Activated CD4-positive, alpha-beta T cell treated with anti-CD3 and anti-CD28 coated beads for 4 hours (primary cell): ENCODE measurements at regions not wholly inside any gene's neighbourhood (a gene's known extent, or its start where the extent isn't known, plus 50 kb on each side); places are given as distances from the start of the nearest gene placed in this dataset.

Experiments used
- DNase-seq, 2 donors: peaks; one replicate each; pipeline ENCODE4 v3.0.0-alpha.2; 2020

GRCh38 chr5:34487159-34487879, 168.8 kb upstream of the RAI14 start:
- no peak for DNase-seq

GRCh38 chr5:34487956-34488355, 168.2 kb upstream of the RAI14 start:
- no peak for DNase-seq

DNA sequence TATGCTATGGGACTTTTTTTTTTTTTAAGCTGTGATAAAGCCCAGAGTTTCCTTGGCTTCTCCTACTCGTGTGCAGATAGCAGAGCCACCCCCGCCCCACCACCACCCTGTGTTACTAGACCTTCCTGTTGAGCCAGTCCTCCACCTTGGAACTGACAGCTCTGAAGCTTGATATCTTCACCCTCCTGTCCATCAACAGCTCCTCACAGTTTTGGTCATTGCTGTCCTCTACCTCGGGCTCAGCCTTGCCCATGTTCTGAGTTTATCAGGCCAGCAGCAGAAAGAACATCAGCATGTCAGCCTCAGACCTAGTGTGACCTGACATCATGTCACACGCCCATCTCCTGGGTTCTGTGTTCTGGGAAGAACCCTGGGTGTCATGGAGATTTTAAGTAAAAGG, 167.1 kb upstream of the RAI14 start:
- DNase-seq: no peak

- no peak for DNase-seq
Observed at GRCh38 chr5:34490506-34491250, 165.4 kb upstream of the RAI14 start.

- DNase-seq: no peak
Observed at GRCh38 chr5:34491251-34491620, 164.9 kb upstream of the RAI14 start.

DNA sequence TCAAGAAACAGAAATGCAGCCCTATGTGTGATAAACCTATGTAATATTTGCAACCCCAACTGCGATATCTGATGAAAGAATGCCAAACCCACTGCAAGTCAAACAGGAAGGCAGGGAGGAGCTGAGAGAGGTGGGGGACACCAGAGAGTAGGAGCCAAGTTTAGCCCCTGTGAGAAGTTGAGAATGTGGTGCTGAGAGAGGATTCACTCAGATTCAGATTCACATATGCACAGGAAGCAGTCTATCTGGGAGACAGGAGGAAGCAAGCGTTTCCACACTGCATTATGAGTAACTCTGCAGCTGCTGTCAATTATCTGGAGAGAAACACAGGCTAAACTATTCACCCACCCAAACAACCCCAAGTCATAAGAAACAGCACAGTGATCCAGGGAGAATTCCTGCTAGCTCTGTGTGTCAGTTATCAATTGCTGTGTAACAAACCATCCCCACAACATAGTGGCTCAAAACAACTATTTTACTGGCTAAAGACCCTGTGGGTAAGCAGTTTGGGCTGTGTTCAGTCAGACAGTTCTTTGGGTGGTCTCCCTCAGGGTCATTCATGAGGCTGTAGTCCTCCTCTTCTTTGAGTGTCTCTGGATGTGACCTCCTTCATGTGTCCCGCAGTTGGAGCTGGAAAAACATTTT, 161.9 kb upstream of the RAI14 start:
- DNase-seq: no peak

- no peak for DNase-seq
Observed at GRCh38 chr5:34495178-34495577, 160.9 kb upstream of the RAI14 start.

GRCh38 chr5:34496260-34496691, 159.9 kb upstream of the RAI14 start:
- DNase-seq: no peak

GRCh38 chr5:34496701-34497469, 159.2 kb upstream of the RAI14 start:
- DNase-seq: no peak

DNA sequence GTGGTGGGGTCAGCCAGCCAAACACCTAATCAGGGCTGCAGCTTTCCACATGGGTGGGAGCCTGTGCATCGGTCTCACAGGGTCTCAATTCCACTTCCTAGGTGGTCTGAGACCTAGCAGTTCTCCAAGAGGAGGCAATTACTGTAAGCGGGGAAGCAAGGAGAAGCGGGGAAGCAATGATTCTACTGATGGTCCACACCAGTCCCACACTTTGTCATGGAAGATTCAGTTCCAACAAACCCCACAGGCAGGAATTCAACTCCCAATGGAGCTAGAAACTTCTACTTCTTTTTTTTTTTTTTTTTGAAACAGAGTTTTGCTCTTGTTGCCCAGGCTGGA, 158.7 kb upstream of the RAI14 start:
- DNase-seq: no peak

GRCh38 chr5:34498572-34498971, 157.6 kb upstream of the RAI14 start:
- no peak for DNase-seq

DNA sequence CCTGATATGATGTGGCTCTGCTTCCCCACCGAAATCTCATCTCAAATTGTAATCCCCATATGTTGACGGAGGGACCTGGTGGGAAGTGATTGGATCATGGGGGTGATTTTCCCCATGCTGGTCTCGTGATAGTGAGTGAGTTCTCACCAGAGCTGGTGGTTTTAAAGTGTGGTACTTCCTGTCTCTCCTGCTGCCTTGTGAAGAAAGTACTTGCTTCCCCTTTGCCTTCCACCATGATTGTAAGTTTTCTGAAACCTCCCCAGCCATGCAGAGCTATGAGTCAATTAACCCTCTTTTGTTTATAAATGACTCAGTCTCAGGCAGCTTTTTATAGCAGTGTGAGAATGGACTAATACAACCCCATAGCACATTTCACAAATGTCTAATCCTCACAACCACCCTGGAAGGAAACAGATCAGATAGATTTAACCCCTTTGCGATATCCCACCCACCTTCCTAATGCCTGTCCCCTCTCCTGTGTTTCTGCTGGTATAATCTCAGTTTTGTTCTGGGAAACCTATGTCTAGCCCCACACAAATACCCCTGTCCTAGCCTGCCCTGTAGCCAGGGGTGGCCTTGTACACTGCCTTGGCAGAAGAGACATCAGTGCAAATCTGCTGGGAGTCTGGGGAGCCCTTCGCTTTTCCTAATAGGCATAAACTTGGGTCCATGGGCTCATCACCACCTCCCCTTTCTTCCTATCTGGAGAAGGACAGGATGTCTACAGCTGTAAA, 157.0 kb upstream of the RAI14 start:
- no peak for DNase-seq

- DNase-seq: no peak
Observed at GRCh38 chr5:34500236-34500847, 155.8 kb upstream of the RAI14 start.

DNA sequence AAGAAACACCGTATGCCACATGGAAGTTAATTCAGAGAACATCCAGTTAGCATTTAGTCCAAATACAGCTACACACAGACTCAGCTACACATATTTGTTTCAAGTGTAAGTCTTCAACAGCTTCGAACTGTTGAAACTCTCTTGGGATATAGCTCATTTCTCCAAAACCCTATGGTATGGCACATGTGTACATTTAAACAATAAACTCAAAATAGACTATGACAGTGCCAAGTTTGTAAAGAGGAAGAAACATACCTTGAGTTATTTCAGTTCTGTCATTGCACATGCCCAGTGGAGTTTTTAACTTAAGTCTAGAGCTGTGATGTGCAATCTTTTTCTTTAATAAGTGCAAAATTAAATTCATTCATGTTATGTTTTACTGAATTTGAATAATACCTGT, 155.1 kb upstream of the RAI14 start:
- no peak for DNase-seq

DNA sequence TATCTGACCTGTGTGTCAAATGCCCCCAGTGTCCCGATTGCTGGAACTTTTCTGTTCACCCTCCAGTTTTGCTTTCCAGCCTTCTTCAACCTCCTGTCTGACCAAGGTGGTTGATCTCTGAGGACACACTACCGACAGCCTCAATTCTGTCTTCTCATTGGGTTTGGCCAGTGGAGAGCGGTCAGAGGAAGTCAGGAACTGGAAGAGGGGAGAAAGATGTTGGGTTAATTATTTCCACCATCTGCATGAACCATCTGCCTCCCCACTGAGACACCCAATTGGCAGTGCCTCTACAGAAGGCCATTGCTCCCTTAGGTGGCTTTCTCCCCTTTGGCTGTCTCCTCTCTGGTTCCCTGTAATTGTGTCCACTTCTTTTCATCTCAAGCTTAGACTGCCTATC, 154.3 kb upstream of the RAI14 start:
- DNase-seq: no peak

DNA sequence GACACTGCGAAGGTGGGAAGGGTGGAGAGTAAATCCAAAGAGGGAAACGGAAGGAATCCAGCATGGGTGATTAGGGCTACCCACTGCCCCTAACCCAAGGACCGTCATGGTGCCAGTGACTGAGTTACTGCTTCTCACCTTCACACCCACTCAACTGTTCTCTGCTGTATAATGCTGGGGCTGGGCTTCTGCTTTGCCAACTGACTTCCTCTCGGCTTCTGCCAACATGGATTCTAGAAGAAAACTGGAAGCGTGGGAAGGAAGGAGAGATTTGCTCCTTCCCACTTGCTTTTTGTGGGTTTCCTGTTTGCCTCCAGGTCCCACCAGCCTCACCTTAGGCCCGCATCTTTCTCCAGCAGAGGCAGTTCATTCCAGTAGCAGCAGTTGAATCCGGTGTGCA, 153.5 kb upstream of the RAI14 start:
- no peak for DNase-seq

- DNase-seq: no peak
Observed at GRCh38 chr5:34503379-34504253, 152.5 kb upstream of the RAI14 start.

- DNase-seq: no peak
Observed at GRCh38 chr5:34504967-34505366, 151.2 kb upstream of the RAI14 start.

GRCh38 chr5:34505731-34506130, 150.4 kb upstream of the RAI14 start:
- DNase-seq: no peak

DNA sequence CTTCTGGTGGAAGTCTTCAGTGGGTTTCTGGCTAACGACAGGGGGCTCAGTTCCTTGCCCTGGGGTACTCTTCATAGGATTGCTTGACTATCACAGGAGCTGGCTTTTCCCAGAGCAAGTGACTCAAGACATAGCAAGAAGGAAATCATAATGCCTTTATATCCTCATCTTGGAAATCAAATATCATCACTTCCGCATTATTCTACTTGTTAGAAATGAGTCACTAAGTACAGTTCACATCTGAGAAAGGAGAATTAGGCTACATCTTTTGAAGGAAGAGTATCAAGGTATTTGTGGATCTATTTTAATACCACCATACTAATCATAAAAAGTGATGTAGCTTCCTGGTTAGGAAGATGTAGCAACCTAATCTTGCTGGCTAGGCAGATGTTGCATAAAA, 148.2 kb upstream of the RAI14 start:
- DNase-seq: no peak

GRCh38 chr5:34509392-34509791, 146.7 kb upstream of the RAI14 start:
- DNase-seq: no peak
